ENCODE measurements at regions not wholly inside any gene's neighbourhood (a gene's known extent, or its start where the extent isn't known, plus 50 kb on each side); places are given as distances from the start of the nearest gene placed in this dataset.
"Not testable (repeated sequence)": the region's sequence is repeated elsewhere in the genome, so short reads cannot be mapped to it uniquely, and the experiment has no call there.

DNA sequence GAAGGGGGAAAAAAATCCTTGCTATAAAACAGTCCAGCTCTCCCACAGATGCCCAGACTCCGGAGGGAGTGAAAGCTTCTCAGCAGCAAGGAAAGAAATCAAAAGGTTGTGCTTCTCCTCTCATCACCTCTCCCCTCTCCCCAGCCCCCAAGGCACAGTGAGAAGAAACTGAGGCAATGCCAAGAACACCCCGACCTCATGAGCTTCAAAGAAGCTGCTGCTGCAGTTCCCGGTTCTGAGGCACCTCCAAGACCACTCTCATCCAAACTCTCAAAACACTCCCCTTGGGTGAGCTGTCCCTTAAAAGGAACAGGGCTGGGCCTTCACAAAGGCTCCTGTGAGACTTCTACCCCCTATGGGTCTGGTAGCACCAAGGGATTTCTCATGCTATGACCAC lies 62.0 kb upstream of the KLF7 start:
- DNase-seq (ENCODE audit: low read depth) = no peak
- no peak overlapping the region for H3K4me3 ChIP-seq (ENCODE audit: control insufficient read depth, low read depth, low read length)

DNA sequence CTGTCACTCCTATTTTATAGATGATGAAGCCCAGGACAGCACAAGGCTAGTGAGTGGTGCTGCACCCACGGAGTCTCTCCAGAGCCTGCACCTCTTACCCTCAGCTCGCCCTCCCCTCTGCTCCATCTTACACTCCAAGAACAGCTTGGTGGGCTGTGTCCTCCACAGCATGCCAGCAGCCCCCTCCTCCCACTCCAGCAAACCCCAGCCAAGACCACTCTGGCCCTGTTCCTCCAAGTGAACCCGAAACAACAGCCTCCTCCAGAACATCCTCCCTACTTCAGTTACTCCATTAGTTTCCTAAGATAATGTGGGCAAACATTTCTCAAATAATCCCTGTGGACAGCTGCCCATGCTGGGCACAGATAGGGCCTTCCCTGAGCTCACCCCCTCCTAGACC lies 62.7 kb upstream of the KLF7 start:
- TF ChIP-seq, protein P1, sequence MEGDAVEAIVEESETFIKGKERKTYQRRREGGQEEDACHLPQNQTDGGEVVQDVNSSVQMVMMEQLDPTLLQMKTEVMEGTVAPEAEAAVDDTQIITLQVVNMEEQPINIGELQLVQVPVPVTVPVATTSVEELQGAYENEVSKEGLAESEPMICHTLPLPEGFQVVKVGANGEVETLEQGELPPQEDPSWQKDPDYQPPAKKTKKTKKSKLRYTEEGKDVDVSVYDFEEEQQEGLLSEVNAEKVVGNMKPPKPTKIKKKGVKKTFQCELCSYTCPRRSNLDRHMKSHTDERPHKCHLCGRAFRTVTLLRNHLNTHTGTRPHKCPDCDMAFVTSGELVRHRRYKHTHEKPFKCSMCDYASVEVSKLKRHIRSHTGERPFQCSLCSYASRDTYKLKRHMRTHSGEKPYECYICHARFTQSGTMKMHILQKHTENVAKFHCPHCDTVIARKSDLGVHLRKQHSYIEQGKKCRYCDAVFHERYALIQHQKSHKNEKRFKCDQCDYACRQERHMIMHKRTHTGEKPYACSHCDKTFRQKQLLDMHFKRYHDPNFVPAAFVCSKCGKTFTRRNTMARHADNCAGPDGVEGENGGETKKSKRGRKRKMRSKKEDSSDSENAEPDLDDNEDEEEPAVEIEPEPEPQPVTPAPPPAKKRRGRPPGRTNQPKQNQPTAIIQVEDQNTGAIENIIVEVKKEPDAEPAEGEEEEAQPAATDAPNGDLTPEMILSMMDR (IDR thresholded peaks at IDR 0.05; ENCODE audit: control insufficient read depth, insufficient read depth, low read depth, low read length, missing control alignments) = no peak
- H3K4me3 ChIP-seq (ENCODE audit: control insufficient read depth, low read depth, low read length) = no peak overlapping the region
- DNase-seq (ENCODE audit: low read depth) = no peak

More for the DNA sequence above, 62.0 kb upstream of the KLF7 start:
- TF ChIP-seq, protein P1 (IDR thresholded peaks at IDR 0.05; ENCODE audit: control insufficient read depth, insufficient read depth, low read depth, low read length, missing control alignments) = no peak

DNA sequence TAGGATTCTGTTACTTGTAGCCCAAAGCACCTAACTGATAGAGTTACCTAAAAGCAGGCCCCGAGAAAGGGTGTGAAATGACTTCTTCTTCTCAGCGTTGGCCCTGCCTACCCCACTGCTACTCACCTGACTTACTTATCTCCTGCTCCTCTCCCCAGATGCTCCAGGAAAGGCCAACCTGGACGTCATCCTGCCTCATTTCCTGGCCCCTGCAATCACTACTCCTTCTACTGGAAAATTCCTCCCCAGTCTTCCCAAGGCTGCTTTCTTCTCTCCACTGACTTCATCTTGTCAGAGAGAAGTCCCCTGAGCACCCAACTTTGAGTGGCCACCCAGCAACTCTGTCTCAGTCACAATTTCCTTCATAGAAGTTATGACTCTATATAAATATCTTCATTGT lies 63.4 kb upstream of the KLF7 start:
- no peak for DNase-seq (ENCODE audit: low read depth)
- no peak overlapping the region for H3K4me3 ChIP-seq (ENCODE audit: control insufficient read depth, low read depth, low read length)
- TF ChIP-seq, protein P1 (IDR thresholded peaks at IDR 0.05; ENCODE audit: control insufficient read depth, insufficient read depth, low read depth, low read length, missing control alignments) = no peak

DNA sequence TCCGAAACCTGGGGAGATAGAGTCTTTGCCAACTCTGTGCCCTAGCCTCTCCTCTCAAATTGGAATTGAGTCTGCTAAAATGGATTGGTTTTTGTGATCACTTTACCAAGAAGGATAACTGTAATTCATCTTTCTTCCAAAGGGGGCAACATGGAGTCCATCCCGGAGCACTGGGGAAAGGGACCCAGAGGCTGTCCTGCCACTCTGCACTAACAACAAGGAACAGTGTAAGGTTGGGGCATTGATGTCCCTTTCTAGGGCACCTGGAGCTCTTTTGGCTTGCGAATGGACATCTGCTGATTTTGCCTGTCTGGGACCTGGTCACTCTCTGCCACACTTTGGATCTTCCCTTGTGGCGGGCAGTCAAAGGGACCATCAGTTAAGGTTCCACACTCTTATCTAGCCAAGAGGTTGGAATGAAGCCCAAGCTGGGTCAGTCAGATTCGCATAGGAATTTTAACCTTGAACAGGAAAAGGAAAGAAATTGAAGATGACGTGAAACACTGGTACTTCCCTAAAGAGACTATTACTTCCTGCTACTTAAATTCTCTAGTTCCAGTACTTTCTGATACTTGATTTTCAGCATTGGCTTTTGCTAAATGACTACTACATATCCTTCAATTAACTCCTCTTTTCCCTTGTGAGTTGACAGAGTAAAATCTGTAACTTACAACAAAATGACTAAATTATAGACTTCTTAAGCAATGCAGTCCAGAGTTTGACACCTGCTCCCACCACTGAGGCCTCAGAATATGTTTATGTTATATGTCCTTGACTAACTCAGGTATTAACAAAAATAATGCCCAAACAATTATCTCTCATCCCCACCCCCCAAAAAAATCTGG lies 64.7 kb upstream of the KLF7 start:
- TF ChIP-seq, protein P1 (IDR thresholded peaks at IDR 0.05; ENCODE audit: control insufficient read depth, insufficient read depth, low read depth, low read length, missing control alignments) = peak; percentile 51
- no peak overlapping the region for H3K4me3 ChIP-seq (ENCODE audit: control insufficient read depth, low read depth, low read length)
- no peak for DNase-seq (ENCODE audit: low read depth)

DNA sequence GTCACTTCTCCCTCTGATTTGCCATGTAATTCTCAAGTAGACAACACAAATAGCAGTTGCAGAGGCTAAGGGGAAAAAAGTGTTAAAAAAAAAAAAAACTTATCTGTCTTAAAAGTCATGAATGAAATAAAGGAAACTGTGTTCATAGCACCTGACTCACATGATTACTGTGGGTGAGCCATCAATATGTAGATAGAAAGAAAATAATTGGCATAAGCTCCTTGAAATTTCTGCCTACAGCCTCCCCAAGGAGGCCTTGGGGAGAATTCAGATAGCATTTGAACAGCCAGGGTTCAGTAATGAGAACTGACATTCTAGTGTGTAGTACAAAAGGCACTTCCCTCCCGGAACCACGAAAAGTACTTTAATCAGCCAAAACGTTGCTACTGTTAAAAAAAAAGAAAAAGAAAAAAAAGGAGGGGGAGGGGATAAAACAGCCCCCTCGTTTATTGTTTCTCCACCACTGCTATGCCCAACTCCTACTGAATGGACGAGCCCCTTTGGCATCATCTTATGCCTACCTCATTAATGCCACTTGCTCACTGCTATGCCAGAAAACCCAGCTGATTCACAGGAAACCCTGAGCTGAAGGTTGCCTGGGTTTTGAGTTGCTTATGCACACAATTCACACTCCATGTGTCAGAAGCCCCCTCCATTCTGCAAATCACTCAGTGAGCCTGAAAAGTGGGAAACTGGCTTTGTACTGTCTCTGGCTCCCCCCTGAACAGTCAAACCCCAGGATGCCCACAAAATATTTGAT lies 65.5 kb upstream of the KLF7 start:
- TF ChIP-seq, protein P1 (IDR thresholded peaks at IDR 0.05; ENCODE audit: control insufficient read depth, insufficient read depth, low read depth, low read length, missing control alignments) = no peak
- no peak for DNase-seq (ENCODE audit: low read depth)
- H3K4me3 ChIP-seq (ENCODE audit: control insufficient read depth, low read depth, low read length) = no peak overlapping the region

DNA sequence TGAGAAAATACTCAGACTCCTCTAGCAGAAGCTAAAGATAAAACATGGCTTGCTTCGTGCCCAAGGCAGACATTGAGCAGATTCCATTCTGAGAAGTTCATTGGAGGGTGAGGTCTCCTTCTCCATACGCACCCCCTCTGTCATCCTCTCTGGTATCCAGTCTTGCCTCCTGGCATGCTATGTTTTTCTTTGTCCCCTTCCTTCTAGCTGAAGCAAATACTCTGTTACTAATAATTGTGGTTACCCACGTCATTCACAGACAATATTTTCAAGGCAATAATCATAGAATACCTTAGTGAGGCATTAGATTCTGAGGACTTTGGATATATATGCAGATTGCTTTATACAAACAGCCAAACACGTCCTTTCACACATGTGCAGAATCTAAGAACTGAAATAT lies 66.2 kb upstream of the KLF7 start:
- no peak for DNase-seq (ENCODE audit: low read depth)
- TF ChIP-seq, protein P1 (IDR thresholded peaks at IDR 0.05; ENCODE audit: control insufficient read depth, insufficient read depth, low read depth, low read length, missing control alignments) = no peak
- no peak overlapping the region for H3K4me3 ChIP-seq (ENCODE audit: control insufficient read depth, low read depth, low read length)

DNA sequence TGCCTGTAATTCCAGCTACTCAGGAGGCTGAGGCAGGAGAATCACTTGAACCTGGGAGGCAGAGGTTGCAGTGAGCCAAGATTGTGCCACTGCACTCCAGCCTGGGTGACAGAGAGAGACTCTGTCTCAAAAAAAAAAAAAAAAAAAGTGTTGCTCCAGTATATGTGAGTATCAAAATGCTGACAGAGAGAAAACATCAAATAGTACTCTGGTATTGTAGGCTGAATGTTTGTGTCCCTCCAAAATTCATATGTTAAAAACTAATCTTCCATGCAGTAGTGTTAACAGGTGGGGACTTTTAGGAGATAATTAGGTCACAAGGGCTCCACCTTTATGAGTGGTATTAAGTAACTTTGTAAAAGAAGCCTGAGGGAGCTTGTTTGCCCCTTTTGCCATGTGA lies 67.4 kb upstream of the KLF7 start:
- DNase-seq (ENCODE audit: low read depth); H3K4me3 ChIP-seq (ENCODE audit: control insufficient read depth, low read depth, low read length): not testable (repeated sequence)

Measured in AG09309 (cell line).